Hepatic stellate cell (primary cell): ENCODE measurements at regions not wholly inside any gene's neighbourhood (a gene's known extent, or its start where the extent isn't known, plus 50 kb on each side); places are given as distances from the start of the nearest gene placed in this dataset.

Source experiments
- DNase-seq: peaks from one replicate; pipeline ENCODE4 v3.0.0; 2011; ENCODE audit warnings: low spot score

DNA sequence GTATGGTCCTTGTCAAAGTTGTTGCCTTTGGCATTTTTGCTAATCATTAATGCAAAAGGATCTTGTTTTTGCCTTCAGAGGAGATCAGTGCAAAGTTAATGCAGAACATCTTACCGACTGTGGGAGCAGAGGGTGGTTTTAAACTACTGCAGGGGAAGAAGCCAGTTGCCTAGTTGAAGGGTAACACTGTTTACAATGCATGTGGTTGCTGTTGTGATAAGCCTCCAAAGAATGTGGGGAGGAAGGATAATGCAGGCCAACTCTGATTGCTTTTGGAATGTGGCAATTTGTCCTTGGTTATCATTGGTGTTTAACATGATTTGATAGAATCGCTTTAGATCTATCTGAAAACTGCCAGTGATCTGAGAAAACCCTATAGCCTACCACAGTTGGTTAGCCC is 204.3 kb upstream of the TLL1 start:
- DNase-seq, result no peak

DNA sequence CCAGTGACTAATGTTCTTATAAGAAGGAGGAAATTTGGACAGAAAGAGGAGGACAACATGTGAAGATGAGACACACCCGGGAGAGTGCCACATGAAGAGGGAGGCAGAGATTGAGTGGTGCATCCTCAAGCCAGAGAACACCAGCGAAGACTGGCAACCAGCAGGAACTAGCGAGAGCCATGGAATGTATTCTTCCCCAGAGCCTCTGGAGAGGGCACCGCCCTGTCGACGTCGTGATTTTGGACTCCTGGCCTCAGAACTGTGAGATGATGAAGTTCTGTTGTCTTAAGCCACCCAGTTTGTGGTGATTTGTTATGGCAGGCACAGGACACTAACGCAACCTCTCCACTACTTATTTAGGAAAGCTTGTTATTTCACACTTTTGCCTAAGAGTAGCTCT is 196.0 kb upstream of the TLL1 start:
- no peak for DNase-seq

DNA sequence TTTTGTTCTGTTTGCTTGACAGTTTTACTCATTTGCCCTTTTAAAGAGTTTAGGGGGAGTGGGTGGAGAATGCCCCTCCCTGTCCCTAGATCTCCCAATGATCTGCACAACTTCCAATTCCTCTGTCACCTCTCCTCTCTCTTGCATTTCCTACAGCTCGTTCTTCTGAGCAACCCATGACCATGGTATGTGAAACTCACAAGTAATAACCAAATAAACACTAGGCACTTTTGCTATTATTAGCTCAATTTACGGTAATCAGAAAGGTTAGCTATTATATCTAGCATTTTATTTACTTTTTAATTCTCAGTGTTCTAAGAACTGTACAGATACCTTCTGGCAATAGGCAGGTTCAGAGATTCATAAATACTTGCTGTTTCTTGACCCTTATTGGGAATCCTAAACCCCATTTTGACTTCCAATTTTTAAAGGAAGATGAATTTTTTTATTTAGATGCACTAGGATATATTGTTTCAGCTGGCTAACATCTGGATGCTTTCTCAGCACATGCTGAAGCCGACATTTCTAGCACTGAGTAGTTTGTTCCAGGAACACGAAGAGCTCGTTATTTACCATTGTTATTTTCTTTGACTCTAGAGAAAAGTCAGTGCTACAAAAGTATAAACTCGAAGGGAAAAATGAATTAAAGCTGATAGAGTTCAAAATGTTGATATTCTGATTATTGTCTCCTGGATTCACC is 194.7 kb upstream of the TLL1 start:
- no peak for DNase-seq

DNA sequence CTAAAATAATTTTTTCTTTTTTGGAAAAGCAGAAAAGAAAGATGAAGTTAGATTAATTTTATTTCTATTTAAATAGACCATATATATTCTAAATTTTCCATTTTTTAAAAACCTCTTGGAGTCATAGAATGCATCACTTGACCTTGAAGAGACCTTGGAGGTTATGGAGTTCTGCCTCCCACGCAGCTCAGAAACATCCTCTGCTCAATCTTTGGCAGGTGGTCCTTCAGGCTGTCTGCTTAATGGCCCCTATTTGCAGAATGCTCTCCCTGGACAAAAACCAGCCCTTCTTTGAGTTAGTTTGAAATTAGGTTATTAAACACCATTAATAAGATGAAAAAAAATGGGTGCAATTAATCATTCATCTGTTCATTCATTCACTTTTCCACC is 194.1 kb upstream of the TLL1 start:
- no peak for DNase-seq

DNA sequence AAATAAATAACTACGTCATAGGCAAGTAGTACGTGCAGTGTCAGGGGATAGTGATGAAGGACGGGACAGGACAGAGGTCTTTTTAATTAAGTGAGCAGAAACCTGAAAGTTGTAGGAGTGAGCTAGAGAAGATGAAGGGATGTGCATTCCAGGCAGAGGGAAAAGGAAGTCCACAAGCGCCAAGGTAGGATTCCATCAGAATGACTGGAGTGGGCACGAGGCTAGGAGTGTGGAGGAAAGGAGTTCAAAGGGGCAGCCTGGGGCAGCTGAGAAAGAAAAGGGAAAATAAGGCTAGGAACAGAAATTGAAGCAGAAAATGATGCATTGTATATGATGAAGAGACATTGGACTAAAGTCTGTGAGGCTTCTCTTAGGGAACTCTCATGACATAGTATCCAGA is 192.2 kb upstream of the TLL1 start:
- DNase-seq, result no peak

DNA sequence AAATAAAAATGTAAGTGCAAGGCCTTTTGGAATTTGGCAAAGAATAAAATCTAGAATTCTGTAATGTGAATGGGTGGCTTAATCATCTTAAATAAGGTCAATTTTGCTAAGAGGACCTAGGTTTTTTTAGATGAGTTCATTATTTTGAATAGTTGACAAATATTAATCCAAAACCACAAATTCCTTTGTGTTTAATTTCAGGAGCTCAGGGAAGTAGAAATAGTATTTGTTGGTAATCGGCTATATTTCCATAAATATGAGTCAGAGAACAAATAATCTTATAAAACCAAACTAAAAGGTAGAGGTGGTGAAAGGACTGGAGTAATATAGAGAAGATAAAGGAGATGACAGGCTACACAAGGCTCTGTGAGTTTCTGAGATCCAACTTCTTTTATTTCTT is 190.4 kb upstream of the TLL1 start:
- DNase-seq, result no peak

DNA sequence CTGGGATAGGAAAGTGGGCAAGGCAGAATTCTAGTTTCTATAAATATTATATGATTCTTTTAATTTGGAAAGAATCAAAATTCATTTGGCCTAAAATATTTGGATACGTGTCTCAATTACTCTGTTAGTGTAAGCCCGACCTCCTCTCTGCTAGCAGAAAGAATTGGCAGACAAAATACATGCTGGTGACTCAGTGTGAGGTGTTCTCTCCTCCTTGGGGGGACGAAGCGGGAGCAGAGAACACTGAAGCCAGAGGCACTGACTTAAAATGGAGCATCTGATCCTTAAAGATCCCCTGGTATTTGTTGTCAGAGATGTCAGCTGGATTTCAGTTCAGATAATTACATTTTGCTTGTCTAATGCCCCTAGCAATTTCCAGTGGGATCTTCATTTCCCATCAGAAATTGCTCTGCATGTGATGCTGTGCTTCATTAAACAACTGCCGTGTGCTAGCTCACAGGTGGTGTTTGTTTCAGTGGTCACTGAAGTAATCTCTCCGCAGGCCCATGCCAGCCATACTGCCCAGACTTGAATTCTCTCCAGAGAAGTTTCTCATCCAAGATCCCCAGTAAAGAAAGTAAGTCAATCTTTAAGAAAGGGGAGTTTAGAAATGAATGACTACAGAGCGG is 188.7 kb upstream of the TLL1 start:
- DNase-seq, result peak; percentile 2

DNA sequence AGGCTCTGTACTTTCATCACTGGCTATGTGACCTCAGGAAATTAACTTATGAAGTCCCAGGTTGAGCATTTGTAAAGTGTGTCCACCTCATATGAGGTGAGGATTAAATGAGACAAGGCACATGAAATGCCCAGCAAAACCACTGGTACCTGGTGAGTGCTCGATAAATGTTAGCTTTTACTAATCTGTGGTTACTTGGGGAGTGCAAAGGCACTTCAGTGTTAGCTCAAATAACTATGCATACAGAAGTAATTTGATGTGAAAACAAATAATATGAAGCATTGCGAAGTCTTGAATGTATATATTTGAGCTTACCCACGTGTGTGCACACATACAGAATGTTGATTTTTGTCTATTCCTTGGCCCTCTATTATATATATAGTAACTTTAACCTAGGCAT is 186.3 kb upstream of the TLL1 start:
- no peak for DNase-seq

DNA sequence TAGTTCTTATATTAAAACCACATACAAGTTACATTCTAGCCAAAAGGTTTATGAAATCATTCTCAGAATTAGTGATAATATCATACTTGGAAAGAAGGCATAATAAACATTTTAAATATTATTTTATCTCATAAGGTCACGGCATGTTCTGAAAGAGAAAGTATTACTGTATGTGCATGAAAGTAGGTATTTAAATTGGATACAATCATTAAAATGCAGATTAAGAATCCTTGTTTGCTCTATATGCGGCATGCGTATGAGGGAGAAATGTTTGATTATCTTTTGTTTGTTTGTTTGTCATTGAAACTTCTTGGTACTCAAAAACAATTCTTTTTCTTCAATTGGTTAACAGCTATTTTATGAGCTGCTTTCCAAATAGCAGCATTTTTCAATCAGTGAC is 183.9 kb upstream of the TLL1 start:
- DNase-seq, result no peak

DNA sequence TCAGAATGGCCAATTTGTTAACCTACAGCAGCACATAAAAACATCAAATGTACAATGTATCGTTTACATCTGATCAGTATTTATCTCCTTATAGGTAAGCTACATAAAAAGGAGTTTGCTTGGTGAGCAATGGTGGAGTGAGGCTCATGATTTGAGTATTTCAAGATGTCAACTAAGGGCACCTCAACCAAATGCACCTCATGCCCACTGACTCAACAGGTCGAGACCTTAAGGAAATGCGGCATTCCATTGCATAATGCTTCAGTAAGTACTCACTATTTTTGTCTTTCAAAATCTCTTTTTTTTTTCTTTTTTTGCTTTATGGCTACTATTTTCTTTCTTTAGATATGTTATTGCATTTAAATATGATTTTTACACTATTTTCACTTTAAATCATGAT is 181.0 kb upstream of the TLL1 start:
- DNase-seq, result no peak

DNA sequence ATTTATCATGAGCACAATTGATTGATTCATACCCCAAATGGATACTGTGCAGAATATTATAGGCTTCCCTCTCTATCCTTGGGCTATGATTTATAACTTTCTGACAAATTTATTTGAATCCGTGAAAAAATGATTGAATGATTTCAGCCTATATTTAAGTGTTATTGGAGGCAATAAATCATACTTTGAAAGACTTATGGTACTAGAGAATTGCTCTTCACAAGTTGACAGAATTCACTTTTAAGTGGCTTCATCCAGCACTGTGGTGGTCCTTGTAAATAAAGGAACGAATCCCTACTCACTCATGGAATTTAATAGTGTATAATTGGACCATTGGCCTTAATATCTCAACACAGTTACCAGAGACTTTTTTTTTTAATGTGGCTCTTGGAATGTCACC is 174.8 kb upstream of the TLL1 start:
- no peak for DNase-seq

DNA sequence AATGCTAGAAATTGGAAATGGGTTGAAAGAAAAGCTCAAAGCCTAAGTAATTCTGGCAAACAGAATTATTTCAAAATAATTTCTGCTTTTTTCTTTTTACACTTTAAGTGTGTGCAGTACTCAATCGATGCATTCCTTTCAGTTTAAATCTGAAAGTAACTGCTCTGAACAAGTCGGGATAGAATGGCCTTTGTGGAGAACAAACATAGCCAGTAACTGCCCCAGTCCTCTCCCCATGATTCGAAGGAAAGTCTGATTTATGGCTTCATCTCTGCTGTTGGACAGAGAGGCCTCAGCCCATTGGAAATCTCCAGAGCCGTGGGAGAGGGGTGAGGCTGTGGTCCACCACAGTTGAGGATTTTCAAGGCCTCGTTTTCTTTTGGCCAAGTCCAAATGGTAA is 174.0 kb upstream of the TLL1 start:
- DNase-seq, result no peak

DNA sequence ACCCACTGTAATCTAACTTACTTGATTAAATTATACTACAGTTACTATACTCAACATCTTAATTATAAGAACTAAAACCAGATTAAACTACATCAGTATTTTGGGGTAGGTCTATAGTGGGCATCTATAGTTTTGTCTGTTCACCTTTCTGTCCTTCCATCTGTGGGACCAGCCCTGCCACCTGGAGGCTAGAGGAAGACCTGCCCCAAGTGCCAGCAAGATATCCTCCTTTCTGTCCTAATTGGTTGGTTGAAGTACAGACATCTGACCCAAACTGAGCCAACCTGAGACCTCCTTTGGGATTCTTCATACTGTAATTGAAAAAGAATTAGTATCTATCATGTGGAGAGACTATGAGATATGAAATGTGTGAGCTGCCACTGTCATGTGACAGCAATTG is 172.2 kb upstream of the TLL1 start:
- no peak for DNase-seq

DNA sequence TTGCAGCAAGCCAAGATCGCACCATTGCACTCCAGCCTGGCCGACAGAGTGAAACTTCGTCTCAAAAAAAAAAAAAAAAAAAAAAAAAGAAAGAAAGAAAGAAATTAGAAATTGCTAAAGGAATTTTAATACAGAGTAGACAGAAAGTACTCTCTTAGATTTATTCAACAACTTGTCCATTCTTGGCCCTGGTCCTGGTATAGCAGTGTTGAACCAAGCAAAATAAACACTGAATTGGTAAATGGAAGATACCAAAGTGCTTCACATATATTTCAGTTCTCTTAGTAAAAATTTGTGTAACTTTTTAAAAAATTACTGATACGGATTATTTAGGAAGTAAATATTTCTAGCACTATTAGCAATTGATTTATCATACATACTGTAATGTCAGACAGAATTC is 165.9 kb upstream of the TLL1 start:
- no peak for DNase-seq

DNA sequence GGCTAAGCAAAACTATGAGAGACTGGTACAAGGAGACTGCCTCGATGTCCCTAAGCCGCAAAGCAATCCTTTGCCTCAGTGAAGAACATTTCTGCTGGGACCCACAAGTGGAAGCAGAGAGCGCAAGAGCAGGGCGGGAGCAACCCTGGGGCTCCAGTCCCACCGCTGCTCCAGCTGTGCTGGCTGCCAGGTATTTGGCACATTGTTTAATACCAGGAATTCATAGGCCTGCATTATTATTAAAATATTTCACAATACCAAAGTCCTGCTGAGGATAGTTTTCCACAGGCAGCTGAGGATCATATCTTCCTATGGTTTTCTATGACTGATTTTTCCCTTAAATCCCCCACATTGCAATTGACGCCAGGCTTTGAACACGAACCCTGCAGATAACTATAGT is 163.5 kb upstream of the TLL1 start:
- no peak for DNase-seq

DNA sequence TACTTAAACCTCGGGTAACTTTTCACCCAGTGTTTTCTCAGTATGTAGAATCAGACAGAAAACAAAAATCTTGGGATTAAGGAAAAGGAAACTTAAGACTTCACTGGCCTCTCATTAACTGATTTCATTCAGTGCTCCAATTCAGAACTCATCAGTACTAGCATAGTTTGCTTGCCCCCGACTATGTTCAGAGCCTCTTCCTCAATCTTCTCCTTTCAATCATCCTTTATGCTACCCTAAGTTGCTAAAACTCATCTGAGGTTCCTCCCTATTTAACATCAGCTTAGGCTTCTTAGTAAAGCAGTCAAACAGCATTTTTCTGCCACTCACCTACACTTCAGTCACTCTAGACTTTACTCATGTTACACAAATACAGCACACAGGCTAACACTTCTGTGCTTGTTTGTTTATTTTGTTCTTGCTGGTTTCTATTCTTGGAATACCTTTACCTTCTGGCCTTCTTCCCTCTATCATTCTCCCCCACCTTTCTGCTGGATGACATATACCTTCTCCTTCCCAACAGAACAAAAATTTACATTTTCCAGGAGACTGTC is 163.0 kb upstream of the TLL1 start:
- no peak for DNase-seq

DNA sequence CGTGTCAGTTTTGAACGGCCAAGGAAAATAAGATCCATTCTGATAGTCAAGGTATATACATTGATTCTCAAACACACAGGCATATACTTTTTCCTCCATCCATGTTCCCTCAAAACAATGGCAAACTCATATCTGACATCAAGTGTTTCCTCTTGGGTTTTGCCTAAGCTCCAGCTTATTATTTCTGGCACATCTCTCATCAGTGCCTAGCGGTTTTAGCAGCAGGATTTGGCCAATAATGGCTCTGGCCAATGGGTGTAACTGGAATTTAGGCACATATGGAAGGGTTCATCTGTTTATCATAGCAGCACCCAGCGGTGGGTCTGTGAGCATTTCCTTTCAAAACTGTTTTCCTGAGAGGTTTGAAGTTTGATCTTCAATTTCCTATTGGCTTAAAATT is 161.6 kb upstream of the TLL1 start:
- no peak for DNase-seq

DNA sequence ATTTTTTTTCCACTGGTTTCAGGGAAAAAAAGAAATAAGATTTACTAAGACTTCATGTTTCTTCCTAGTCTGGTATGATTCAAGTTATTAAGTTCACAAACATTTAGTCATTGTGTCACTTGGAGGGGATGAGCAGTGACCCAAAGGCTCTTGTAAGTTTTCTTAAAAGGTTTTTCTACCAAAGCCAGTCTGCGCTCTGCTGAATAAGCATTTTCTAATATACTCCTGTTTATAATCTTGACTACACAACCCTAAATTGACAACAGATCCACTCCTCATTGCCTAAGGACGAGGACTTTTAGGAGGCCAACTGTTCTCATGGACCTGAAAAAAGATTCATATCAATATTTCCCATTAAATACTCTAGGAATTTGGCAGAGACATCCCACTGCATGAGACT is 161.1 kb upstream of the TLL1 start:
- no peak for DNase-seq

DNA sequence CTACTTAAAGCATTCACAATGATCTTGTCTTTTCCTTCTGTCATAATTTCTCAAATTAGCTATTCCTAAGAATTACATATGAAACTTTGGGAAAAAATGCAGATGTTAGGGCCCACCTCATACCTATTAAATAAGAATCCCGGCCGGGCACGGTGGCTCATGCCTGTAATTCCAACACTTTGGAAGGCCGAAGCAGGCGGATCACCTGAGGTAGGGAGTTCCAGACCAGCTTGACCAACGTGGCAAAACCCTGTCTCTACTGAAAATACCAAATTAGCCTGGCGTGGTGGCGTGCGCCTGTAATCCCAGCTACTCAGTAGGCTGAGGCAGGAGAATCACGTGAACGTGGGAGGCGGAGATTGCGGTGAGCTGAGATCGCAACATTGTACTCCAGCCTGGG is 158.4 kb upstream of the TLL1 start:
- DNase-seq, result no peak

DNA sequence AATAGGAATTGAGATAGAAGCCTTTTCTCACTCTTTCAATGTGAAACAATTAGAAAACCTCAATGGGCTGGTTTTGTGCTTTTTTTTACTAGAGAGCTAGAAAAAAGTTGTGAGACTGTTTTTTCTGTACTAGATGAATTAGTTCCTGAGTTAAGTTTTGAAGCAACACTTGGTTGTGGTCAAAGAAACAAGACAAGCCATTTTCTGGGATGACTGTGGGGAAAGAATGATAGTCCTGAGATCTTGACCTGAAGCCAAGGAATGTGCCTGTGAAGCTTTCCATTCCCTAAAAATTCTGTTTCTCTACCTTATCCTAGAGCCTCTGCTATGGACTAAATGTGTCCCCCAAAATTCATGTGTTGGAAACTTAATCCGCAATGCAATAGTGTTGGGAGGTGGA is 157.8 kb upstream of the TLL1 start:
- no peak for DNase-seq

DNA sequence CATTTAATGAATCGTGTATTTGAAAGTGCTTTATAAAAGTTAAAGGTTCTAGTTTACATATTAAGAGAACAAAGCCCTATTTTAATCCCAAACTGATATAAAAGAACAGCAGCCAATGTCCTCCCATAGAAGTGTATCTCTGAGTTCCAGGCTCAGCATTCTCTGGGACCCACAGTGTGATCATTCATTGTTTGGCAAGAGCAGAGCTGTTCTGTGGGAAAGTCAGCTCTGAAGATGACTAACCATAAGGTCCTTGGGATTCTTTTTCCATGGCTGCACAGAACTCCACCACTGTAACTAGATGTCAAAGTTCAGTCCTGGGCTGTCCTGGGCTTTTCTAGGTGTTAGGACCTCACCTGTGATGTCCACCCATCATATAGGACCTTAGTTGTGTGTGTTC is 157.0 kb upstream of the TLL1 start:
- DNase-seq, result no peak

DNA sequence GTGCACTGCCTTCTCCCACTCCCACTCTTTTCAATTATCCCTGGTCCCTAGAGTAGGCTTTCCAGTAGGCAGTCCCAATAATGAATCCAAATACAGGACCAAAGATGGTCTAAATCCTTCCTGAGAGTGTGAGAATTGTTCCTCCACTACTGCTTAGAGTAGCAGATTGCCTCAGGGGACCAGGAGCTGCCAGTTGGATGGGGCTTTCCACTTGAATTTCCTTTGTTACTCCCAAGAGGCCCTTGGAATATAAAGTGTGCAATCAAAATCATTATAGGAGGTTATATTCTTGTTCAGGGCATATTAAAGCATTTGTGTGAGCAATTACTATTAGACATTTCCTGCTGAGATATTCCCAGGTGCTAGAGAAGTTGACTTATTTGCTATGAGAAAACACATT is 156.6 kb upstream of the TLL1 start:
- no peak for DNase-seq

DNA sequence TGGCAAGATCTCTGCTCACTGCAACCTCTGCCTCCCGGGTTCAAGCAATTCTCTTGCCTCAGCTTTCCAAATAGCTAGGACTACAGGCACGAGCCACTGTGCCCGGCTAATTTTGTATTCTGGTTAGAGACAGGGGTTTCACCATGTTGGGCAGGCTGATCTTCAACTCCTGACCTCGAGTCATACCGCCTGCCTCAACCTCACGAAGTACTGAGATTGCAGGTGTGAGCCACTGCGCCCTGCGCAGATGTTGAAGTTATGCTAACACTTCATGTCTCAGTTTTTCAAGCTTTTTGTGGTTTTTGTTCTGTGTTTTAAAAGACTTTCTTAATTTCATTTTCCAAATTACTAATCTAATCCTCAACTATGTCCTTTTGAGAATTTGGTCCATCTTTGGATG is 154.4 kb upstream of the TLL1 start:
- no peak for DNase-seq

DNA sequence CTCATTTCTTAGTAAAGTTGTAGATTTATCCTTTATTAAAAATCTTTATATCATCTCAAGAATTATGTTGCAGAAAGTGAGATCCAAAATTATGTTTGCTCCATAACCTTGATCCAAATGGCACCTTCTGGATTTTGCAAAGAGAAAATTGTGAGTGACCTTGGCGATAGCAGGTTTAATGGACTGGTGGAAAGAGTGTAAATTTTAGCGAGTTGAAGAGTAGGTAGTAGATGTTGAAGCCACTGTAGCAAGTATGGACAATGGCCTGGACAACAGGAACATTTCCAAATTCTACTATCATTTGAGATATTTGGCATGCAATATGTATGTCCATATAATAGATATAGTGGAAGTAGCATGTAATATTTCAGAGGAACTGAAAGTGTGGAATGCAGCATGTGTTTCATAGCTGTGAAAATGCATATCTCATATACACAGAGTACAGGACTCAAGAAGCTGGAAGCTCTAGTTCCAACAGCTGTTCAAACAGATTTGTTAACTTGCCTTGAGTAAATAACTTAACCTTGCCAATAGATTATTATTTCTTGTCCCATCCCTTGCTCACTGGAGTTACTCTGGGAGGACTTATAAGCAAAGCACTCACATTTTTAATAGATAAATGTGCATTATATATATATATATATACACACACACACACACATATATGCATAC is 152.5 kb upstream of the TLL1 start:
- DNase-seq, result no peak
